ENCODE measurements at regions not wholly inside any gene's neighbourhood (a gene's known extent, or its start where the extent isn't known, plus 50 kb on each side); places are given as distances from the start of the nearest gene placed in this dataset.

DNA sequence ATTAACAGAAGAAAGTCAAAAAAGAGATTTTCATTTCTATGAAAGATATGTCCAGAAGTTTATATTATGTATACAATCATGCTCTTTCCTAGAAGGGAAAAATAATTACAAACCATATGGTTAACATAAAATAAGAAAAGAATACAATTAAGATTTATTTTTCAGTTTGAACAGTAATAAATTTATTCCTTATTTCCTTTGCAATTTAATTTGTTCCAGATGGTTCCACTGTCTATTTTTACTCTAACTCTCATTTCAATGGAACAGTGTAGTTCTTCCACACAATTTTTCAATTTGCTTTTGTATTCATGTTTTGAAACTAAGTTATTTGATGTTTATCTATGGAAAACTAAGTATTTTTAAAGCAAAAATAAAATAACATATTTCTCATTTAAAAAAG, 1026.3 kb downstream of the TAF11L14 start:
- H3K9ac ChIP-seq (replicated peaks in 1 of 4; ENCODE audit: extremely low read depth in 1 of 4, low read depth in 3 of 4, low read length in 3 of 4), result no peak overlapping the region
- CTCF ChIA-PET (ENCODE audit: partially characterized antibody), result no interaction called here
- no peak overlapping the region for H2BK12ac ChIP-seq (ENCODE audit: low read depth, low read length)
- H2BK20ac ChIP-seq (ENCODE audit: low read length), result no peak overlapping the region
- no peaks in the 10 kb centered on the region for H3K4me1 ChIP-seq (replicated peaks in 1 of 4; ENCODE audit: control insufficient read depth in 3 of 4, insufficient read depth in 4 of 4, low read length in 3 of 4)
- TF ChIP-seq RNF2 (IDR thresholded peaks at IDR 0.05; ENCODE audit: borderline replicate concordance, low read depth, low read length, missing control alignments, poor library complexity, severe bottlenecking) (no peak), USF2 (IDR thresholded peaks at IDR 0.05; ENCODE audit: low read length) (no peak), CBX8 (IDR thresholded peaks at IDR 0.05; ENCODE audit: borderline replicate concordance, low read depth, low read length) (no peak), CHD1 (IDR thresholded peaks at IDR 0.05; ENCODE audit: low read depth, low read length) (no peak), BACH1 (IDR thresholded peaks at IDR 0.05; ENCODE audit: low read length) (no peak), MAFK (IDR thresholded peaks at IDR 0.05; ENCODE audit: low read depth, low read length) (no peak), TBP (IDR thresholded peaks at IDR 0.05; ENCODE audit: low read depth, low read length) (no peak), SP2 (IDR thresholded peaks at IDR 0.05; ENCODE audit: low read length) (no peak)
- no peak overlapping the region for H4K8ac ChIP-seq (ENCODE audit: extremely low read depth, insufficient read depth, low read length)
- no peak overlapping the region for H2BK15ac ChIP-seq (ENCODE audit: low read length)
- no peak overlapping the region for H2BK120ac ChIP-seq (replicated peaks; ENCODE audit: low read depth, low read length)
- H3K27ac ChIP-seq (ENCODE audit: low read depth, low read length), result no peak overlapping the region
- no peaks in the 10 kb centered on the region for H3K79me1 ChIP-seq (ENCODE audit: low read depth, low read length)
- POLR2A ChIA-PET (ENCODE audit: partially characterized antibody), result no interaction called here
- no peak overlapping the region for H4K5ac ChIP-seq (ENCODE audit: insufficient read length, low read depth, low read length)
- H3K23me2 ChIP-seq (ENCODE audit: low read depth, low read length), result no peaks in the 10 kb centered on the region
- peaks cover 0 to 84% of the 10 kb centered on the region in 2 experiments; a peak in 3 of 4 replicates for H3K79me2 ChIP-seq (ENCODE audit: control insufficient read depth in 1 of 2, insufficient read depth in 2 of 2, low read length in 2 of 2)
- H3K4me3 ChIP-seq (ENCODE audit: extremely low read depth in 1 of 4, insufficient read depth in 2 of 4, low read depth in 3 of 4, low read length in 4 of 4), result no peak overlapping the region
- no peak for FAIRE-seq
- no peak overlapping the region for H3K56ac ChIP-seq (replicated peaks; ENCODE audit: insufficient read length, low read depth, low read length)
- no peak overlapping the region for H2BK5ac ChIP-seq (ENCODE audit: low read depth, low read length)
- no peak overlapping the region for H3K14ac ChIP-seq (ENCODE audit: insufficient read length)
- no peak overlapping the region for H4K91ac ChIP-seq (replicated peaks; ENCODE audit: insufficient read length, low read length)
- peaks cover 15 to 96% (median 51%) of the 10 kb centered on the region in 4 experiments for H3K36me3 ChIP-seq (ENCODE audit: control insufficient read depth in 2 of 4, insufficient read depth in 4 of 4, low read length in 3 of 4)
- DNase-seq (ENCODE audit: low read depth in 1 of 2, low spot score in 2 of 2), result no peak
- no peaks in the 10 kb centered on the region for H3K9me3 ChIP-seq (ENCODE audit: insufficient read depth in 2 of 2, low read depth in 1 of 2, low read length in 1 of 2)
- H3K27me3 ChIP-seq (replicated peaks in 1 of 4; ENCODE audit: control insufficient read depth in 3 of 4, extremely low read depth in 1 of 4, insufficient read depth in 3 of 4, low read length in 3 of 4), result no peaks in the 10 kb centered on the region
- H3K4ac ChIP-seq (replicated peaks; ENCODE audit: insufficient read length, low read depth, low read length), result no peak overlapping the region
- H3K4me2 ChIP-seq (ENCODE audit: insufficient read depth in 1 of 2, low read depth in 2 of 2, low read length in 2 of 2), result no peak overlapping the region
- H2AFZ ChIP-seq (ENCODE audit: low read length), result no peak overlapping the region
- peaks cover under 1 to 2% of the 10 kb centered on the region in 2 experiments for H4K20me1 ChIP-seq (replicated peaks in 1 of 2; ENCODE audit: control insufficient read depth in 1 of 2, insufficient read depth in 2 of 2, low read length in 2 of 2)
- no peak overlapping the region for H2AK5ac ChIP-seq (ENCODE audit: low read depth, low read length)
- H3K23ac ChIP-seq (ENCODE audit: insufficient read length), result no peak overlapping the region
- H3K18ac ChIP-seq (ENCODE audit: extremely low read depth, low read length), result no peak overlapping the region

Measured in H1 (cell line).